ENCODE measurements at regions not wholly inside any gene's neighbourhood (a gene's known extent, or its start where the extent isn't known, plus 50 kb on each side); places are given as distances from the start of the nearest gene placed in this dataset.
A peak's percentile ranks its signal among the peaks of the same experiment; 100 is the strongest.

DNA sequence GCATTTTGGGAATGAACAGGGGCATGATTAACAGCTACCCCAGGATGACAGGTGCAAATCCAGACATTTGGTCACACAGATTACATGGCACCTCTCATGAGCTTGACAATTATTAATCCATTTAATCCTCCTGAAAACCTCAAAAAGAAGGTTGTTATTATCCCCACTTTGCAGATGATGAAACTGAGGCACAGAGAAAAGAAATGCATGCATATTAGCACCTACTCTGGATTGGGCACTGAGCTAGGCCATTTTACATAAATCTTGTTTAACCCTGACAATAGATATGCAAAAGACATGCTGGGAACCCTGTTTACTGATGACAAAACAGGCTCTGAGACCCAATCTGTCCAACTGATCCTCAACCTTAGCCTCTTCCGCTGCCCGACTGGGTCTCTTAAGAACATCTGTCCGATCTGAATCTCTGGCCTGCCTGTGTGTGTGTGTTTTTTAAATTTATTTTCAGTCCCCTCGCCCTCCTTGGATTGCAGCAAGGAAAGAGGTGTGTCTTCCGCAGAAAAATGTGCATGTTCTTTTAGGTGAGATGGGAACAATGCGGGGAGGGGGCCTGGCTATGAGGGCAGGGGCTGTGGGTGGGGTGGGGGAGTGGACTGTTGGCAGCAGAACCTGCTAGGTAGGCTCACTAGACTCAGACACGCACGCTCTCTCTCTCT, 162.5 kb downstream of the WNT7A start:
- WGBS, 3 donors = 51 to 64% (median 56%) methylated on average over 8 of the region's 8 CpGs
- H3K4me1 ChIP-seq (ENCODE audit: insufficient read depth) = no peaks in the 10 kb centered on the region
- H3K27ac ChIP-seq = no peak overlapping the region
- no peaks in the 10 kb centered on the region for H3K27me3 ChIP-seq
- DNase-seq = no peak
- intact Hi-C loops (cut with DNase I) = no loop called here
- no peak overlapping the region for H3K4me3 ChIP-seq
- H3K9me3 ChIP-seq = no peaks in the 10 kb centered on the region
- TF ChIP-seq, protein P1, sequence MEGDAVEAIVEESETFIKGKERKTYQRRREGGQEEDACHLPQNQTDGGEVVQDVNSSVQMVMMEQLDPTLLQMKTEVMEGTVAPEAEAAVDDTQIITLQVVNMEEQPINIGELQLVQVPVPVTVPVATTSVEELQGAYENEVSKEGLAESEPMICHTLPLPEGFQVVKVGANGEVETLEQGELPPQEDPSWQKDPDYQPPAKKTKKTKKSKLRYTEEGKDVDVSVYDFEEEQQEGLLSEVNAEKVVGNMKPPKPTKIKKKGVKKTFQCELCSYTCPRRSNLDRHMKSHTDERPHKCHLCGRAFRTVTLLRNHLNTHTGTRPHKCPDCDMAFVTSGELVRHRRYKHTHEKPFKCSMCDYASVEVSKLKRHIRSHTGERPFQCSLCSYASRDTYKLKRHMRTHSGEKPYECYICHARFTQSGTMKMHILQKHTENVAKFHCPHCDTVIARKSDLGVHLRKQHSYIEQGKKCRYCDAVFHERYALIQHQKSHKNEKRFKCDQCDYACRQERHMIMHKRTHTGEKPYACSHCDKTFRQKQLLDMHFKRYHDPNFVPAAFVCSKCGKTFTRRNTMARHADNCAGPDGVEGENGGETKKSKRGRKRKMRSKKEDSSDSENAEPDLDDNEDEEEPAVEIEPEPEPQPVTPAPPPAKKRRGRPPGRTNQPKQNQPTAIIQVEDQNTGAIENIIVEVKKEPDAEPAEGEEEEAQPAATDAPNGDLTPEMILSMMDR (IDR thresholded peaks at IDR 0.05) = no peak
- TF ChIP-seq POLR2A (IDR thresholded peaks at IDR 0.05) = no peak
- no peak for TF ChIP-seq EP300 (IDR thresholded peaks at IDR 0.05)
- no peaks in the 10 kb centered on the region for H3K36me3 ChIP-seq

DNA sequence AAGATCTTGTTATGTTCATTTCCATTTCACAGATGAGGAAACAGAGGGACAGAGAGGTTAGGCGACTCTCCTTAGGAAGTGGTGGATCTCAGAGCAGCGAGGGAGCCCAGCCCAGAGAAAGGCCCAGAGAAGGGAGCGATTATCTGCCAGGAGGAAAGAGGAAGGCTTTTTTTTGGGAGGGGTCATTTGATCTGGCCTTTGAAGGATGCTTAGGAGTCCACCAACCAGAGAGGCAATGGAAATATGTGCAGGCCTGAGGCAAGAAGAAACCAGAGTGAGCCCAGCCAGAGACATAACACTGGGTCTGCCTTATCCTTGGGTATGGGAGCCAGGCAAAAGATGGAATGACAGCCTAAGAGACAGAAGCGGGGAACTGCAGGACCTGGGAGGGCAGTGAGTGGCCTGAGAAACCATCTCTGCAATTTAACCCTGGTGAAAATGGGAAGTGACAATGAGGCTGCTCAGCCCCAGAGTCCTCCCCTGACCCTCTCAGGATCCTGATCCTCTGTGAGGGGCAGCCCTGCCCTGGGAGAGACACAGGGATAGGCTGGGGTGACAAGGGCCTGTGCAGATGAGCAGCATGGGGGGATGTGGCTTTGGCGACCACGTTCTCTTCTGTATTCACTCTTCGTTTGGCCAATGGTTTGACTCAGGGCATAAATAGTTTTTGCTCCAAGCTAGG, 163.2 kb downstream of the WNT7A start:
- H3K27me3 ChIP-seq = no peaks in the 10 kb centered on the region
- peak in 1 of 5 donors; percentile 0 for DNase-seq

DNA sequence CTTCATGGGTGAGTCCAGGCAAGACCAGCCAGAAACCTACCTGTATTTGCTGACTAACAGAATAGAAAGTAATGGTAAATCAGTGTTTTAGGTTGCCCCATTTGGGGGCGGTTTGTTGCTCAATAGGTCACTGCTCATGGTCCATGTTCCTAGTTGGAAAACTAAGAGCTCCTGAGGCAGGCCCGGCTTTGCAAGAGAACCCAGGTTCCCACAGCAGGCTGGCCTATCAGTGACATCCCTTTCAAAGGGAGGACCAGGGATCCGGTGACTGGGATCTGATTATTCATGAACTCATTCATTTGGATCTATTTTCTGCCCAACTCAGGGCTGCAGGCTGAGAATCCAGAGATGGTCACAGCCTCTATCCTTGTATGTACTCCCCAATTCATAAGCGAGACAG, 163.9 kb downstream of the WNT7A start:
- intact Hi-C loops (cut with DNase I) = no loop called here
- Histone ChIP-seq H3K27ac (no peak overlapping the region), H3K27me3 (no peaks in the 10 kb centered on the region), H3K4me3 (no peak overlapping the region), H3K4me1 (ENCODE audit: insufficient read depth) (no peaks in the 10 kb centered on the region), H3K9me3 (no peaks in the 10 kb centered on the region), H3K36me3 (no peaks in the 10 kb centered on the region)
- WGBS, 3 donors = 85 to 92% (median 91%) methylated on average over 4 of the region's 4 CpGs
- TF ChIP-seq, protein P1 (IDR thresholded peaks at IDR 0.05) = no peak
- no peak for TF ChIP-seq EP300 (IDR thresholded peaks at IDR 0.05)
- TF ChIP-seq POLR2A (IDR thresholded peaks at IDR 0.05) = no peak
- DNase-seq = peak in 2 of 5 donors; percentile 1 to 5

More for the DNA sequence above, 163.2 kb downstream of the WNT7A start:
- Histone ChIP-seq H3K36me3 (no peaks in the 10 kb centered on the region), H3K4me1 (ENCODE audit: insufficient read depth) (no peaks in the 10 kb centered on the region), H3K9me3 (no peaks in the 10 kb centered on the region), H3K4me3 (no peak overlapping the region), H3K27ac (no peak overlapping the region)
- intact Hi-C loops (cut with DNase I) = no loop called here
- 80 to 81% (median 81%) methylated on average over 7 of the region's 7 CpGs for WGBS, 3 donors
- no peak for TF ChIP-seq EP300 (IDR thresholded peaks at IDR 0.05)
- TF ChIP-seq POLR2A (IDR thresholded peaks at IDR 0.05) = no peak
- TF ChIP-seq, protein P1 (IDR thresholded peaks at IDR 0.05) = no peak

DNA sequence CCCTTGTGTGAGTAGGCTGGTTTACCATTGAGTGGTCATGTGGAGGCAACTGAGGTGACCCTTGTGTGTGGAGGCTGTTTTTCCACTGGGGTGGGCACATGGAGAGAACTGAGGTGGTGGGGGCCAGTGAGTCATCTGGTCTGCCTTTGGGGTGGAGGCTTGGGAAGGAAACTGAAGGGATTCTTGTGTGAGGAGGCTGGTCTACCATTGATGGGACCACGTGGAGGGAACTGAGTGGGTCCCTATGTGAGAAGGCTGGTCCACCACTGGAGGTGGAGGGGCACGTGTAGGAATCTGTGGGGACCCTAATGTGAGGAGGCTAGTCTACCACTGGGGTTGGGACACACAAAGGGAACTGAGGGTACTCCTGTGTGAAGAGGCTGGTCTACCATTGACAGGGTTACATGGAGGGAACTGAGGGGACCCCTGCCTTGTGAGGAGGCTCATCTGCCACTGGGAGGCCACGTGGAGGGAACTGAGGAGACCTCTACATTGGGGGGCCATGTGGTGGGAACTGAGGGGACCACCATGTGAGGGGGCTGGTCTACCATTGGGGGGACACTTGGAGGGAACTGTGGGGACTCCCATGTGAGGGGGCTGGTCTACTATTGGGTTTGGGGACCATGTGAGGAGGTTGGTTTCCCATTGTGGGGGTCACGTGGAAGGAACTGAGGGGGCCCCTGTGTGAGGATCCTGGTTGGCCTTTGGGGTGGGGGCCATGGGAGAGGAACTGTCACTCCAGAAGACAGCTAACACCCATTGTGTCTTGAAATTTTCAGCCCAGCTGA, 164.5 kb downstream of the WNT7A start:
- Histone ChIP-seq H3K4me1 (ENCODE audit: insufficient read depth) (no peaks in the 10 kb centered on the region), H3K4me3 (no peak overlapping the region), H3K9me3 (no peaks in the 10 kb centered on the region), H3K27me3 (no peaks in the 10 kb centered on the region), H3K36me3 (no peaks in the 10 kb centered on the region), H3K27ac (no peak overlapping the region)
- DNase-seq = peak in 2 of 5 donors; percentile 1 to 11
- no peak for TF ChIP-seq EP300 (IDR thresholded peaks at IDR 0.05)
- 74 to 83% (median 77%) methylated on average over 4 of the region's 4 CpGs for WGBS, 3 donors
- intact Hi-C loops (cut with DNase I) = no loop called here
